GM23338 (cell line): ENCODE measurements at regions not wholly inside any gene's neighbourhood (a gene's known extent, or its start where the extent isn't known, plus 50 kb on each side); places are given as distances from the start of the nearest gene placed in this dataset.

Source experiments
- ATAC-seq: fragments of 200-7000 bp; cut with Tn5 transposase; 3 replicates; pipeline ENCODE4 v1.9.1; 2020
- DNase-seq: peaks from one replicate; pipeline ENCODE4 v3.0.0-alpha.2; 2015; ENCODE audit warnings: low spot score
- H2AFZ ChIP-seq: fragments of 200-600 bp; sonication (generic); 2 replicates; pipeline ENCODE4 v1.8.0; 2016; ENCODE audit warnings: antibody characterized with exemption, mild to moderate bottlenecking, moderate library complexity
- H3F3A ChIP-seq: fragments of 200-600 bp; sonication (generic); replicated peaks from 2 replicates; pipeline ENCODE4 v1.8.0; 2017; ENCODE audit warnings: antibody characterized with exemption, mixed run types, low read depth
- H3K27ac ChIP-seq: fragments of 200-600 bp; sonication (generic); 2 replicates; pipeline ENCODE4 v1.6.1; 2016; ENCODE audit warnings: low read depth
- H3K27me3 ChIP-seq: fragments of 200-600 bp; sonication (generic); 2 replicates; pipeline ENCODE4 v1.8.0; 2016; ENCODE audit warnings: mild to moderate bottlenecking, mixed run types, moderate library complexity; ENCODE audit not compliant: insufficient read depth
- H3K36me3 ChIP-seq: fragments of 200-600 bp; sonication (generic); 2 replicates; pipeline ENCODE4 v1.8.0; 2016; ENCODE audit warnings: mild to moderate bottlenecking; ENCODE audit not compliant: insufficient read depth
- H3K4me1 ChIP-seq: fragments of 200-600 bp; sonication (generic); 2 replicates; pipeline ENCODE4 v1.8.0; 2016; ENCODE audit warnings: mild to moderate bottlenecking, moderate library complexity; ENCODE audit not compliant: insufficient read depth
- H3K4me2 ChIP-seq: fragments of 200-600 bp; sonication (generic); 2 replicates; pipeline ENCODE4 v1.7.1; 2017; ENCODE audit warnings: mixed run types
- H3K4me3 ChIP-seq: fragments of 200-600 bp; sonication (generic); 2 replicates; pipeline ENCODE4 v1.6.1; 2016; ENCODE audit warnings: mixed run types
- H3K79me2 ChIP-seq: fragments of 200-600 bp; sonication (generic); replicated peaks from 2 replicates; pipeline ENCODE4 v1.8.0; 2017; ENCODE audit warnings: mild to moderate bottlenecking; ENCODE audit not compliant: insufficient read depth
- H3K9me2 ChIP-seq: fragments of 200-600 bp; sonication (generic); 2 replicates; pipeline ENCODE4 v1.8.0; 2017; ENCODE audit not compliant: insufficient read depth
- H4K20me1 ChIP-seq: fragments of 200-600 bp; sonication (generic); replicated peaks from 2 replicates; pipeline ENCODE4 v1.8.0; 2017; ENCODE audit warnings: mild to moderate bottlenecking; ENCODE audit not compliant: insufficient read depth
- H3K27ac Mint-ChIP-seq: 2 replicates; pipeline ENCODE4 v1.8.0; 2020; ENCODE audit warnings: inconsistent platforms, mild to moderate bottlenecking, moderate library complexity, mixed read lengths
- H3K27me3 Mint-ChIP-seq: 3 replicates; pipeline ENCODE4 v1.8.0; 2022; ENCODE audit warnings: low read depth, mild to moderate bottlenecking, moderate library complexity, mixed read lengths, inconsistent platforms; ENCODE audit not compliant: insufficient read depth, poor library complexity
- H3K36me3 Mint-ChIP-seq: 3 replicates; pipeline ENCODE4 v1.8.0; 2021; ENCODE audit warnings: low read depth, mild to moderate bottlenecking, inconsistent platforms, moderate library complexity, mixed read lengths
- H3K4me1 Mint-ChIP-seq: 3 replicates; pipeline ENCODE4 v1.8.0; 2020; ENCODE audit warnings: mild to moderate bottlenecking, inconsistent platforms, mixed read lengths
- H3K4me3 Mint-ChIP-seq: 3 replicates; pipeline ENCODE4 v1.8.0; 2021; ENCODE audit warnings: moderate library complexity, mild to moderate bottlenecking, inconsistent platforms, mixed read lengths
- H3K9me3 Mint-ChIP-seq: 3 replicates; pipeline ENCODE4 v1.8.0; 2020; ENCODE audit warnings: moderate library complexity, mild to moderate bottlenecking, inconsistent platforms, mixed read lengths
- EZH2 ChIP-seq: fragments of 200-600 bp; sonication (generic); IDR thresholded peaks from one replicate; pipeline ENCODE4 v1.8.0; 2017; ENCODE audit warnings: antibody characterized with exemption, mild to moderate bottlenecking, low read depth; ENCODE audit not compliant: unreplicated experiment
- JUNB ChIP-seq: IDR thresholded peaks from one replicate; pipeline ENCODE4 v1.6.1; 2016; ENCODE audit warnings: antibody characterized with exemption; ENCODE audit not compliant: unreplicated experiment
- NANOG ChIP-seq: IDR thresholded peaks from 2 replicates; pipeline ENCODE4 v1.6.1; 2016; ENCODE audit warnings: antibody characterized with exemption, borderline replicate concordance
- STAT1 ChIP-seq: IDR thresholded peaks from one replicate; pipeline ENCODE4 v1.6.1; 2016; ENCODE audit warnings: antibody characterized with exemption; ENCODE audit not compliant: unreplicated experiment
- ZNF114 ChIP-seq: fragments of 250-450 bp; sonication (Bioruptor Pico); IDR thresholded peaks from 2 replicates; pipeline ENCODE4 v1.5.0; 2020; ENCODE audit warnings: mild to moderate bottlenecking, moderate library complexity
- ZNF331 ChIP-seq: fragments of 250-450 bp; sonication (Bioruptor Pico); IDR thresholded peaks from 2 replicates; pipeline ENCODE4 v1.5.0; 2020; ENCODE audit warnings: low read depth, mild to moderate bottlenecking, moderate library complexity
- TF ChIP-seq, protein P1 (sequence below): fragments of 250-450 bp; sonication (Bioruptor Pico); IDR thresholded peaks from 2 replicates; pipeline ENCODE4 v1.5.0; 2020; ENCODE audit warnings: mild to moderate bottlenecking, moderate library complexity
- TF ChIP-seq, protein P2 (sequence below): IDR thresholded peaks from 2 replicates; pipeline ENCODE4 v1.6.1; 2016; ENCODE audit warnings: antibody characterized with exemption
- TF ChIP-seq, protein P3 (sequence below), 2 experiments: fragments of 200-600 bp in 1 of 2; sonication (generic) in 1 of 2; conservative IDR thresholded peaks; 2 replicates each; pipeline versions ENCODE4 v1.5.1 to v1.6.1; 2016 to 2017; ENCODE audit warnings: antibody characterized with exemption in 2 of 2, low read depth in 2 of 2, mild to moderate bottlenecking in 2 of 2, moderate library complexity in 1 of 2

DNA sequence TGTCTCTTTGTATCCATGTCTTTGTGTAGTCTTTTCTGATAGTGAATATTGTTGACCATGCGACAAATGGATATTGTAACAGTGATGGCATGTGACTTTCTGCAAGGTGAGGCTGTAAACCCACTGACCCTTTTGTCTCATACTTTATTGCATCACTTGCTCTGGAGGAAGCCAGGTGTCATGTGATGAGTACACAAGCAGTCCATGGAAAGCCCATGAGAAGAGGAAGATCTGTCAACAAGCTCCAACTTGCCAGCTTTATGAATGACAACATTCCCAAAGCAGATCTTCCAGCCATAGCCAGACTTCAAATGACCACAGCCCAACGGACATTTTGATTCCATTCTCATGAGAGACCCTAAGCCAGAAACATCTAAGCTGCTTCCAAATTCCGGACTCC lies 450.1 kb upstream of the ACTBL2 start (continued):
- TF ChIP-seq, protein P1, sequence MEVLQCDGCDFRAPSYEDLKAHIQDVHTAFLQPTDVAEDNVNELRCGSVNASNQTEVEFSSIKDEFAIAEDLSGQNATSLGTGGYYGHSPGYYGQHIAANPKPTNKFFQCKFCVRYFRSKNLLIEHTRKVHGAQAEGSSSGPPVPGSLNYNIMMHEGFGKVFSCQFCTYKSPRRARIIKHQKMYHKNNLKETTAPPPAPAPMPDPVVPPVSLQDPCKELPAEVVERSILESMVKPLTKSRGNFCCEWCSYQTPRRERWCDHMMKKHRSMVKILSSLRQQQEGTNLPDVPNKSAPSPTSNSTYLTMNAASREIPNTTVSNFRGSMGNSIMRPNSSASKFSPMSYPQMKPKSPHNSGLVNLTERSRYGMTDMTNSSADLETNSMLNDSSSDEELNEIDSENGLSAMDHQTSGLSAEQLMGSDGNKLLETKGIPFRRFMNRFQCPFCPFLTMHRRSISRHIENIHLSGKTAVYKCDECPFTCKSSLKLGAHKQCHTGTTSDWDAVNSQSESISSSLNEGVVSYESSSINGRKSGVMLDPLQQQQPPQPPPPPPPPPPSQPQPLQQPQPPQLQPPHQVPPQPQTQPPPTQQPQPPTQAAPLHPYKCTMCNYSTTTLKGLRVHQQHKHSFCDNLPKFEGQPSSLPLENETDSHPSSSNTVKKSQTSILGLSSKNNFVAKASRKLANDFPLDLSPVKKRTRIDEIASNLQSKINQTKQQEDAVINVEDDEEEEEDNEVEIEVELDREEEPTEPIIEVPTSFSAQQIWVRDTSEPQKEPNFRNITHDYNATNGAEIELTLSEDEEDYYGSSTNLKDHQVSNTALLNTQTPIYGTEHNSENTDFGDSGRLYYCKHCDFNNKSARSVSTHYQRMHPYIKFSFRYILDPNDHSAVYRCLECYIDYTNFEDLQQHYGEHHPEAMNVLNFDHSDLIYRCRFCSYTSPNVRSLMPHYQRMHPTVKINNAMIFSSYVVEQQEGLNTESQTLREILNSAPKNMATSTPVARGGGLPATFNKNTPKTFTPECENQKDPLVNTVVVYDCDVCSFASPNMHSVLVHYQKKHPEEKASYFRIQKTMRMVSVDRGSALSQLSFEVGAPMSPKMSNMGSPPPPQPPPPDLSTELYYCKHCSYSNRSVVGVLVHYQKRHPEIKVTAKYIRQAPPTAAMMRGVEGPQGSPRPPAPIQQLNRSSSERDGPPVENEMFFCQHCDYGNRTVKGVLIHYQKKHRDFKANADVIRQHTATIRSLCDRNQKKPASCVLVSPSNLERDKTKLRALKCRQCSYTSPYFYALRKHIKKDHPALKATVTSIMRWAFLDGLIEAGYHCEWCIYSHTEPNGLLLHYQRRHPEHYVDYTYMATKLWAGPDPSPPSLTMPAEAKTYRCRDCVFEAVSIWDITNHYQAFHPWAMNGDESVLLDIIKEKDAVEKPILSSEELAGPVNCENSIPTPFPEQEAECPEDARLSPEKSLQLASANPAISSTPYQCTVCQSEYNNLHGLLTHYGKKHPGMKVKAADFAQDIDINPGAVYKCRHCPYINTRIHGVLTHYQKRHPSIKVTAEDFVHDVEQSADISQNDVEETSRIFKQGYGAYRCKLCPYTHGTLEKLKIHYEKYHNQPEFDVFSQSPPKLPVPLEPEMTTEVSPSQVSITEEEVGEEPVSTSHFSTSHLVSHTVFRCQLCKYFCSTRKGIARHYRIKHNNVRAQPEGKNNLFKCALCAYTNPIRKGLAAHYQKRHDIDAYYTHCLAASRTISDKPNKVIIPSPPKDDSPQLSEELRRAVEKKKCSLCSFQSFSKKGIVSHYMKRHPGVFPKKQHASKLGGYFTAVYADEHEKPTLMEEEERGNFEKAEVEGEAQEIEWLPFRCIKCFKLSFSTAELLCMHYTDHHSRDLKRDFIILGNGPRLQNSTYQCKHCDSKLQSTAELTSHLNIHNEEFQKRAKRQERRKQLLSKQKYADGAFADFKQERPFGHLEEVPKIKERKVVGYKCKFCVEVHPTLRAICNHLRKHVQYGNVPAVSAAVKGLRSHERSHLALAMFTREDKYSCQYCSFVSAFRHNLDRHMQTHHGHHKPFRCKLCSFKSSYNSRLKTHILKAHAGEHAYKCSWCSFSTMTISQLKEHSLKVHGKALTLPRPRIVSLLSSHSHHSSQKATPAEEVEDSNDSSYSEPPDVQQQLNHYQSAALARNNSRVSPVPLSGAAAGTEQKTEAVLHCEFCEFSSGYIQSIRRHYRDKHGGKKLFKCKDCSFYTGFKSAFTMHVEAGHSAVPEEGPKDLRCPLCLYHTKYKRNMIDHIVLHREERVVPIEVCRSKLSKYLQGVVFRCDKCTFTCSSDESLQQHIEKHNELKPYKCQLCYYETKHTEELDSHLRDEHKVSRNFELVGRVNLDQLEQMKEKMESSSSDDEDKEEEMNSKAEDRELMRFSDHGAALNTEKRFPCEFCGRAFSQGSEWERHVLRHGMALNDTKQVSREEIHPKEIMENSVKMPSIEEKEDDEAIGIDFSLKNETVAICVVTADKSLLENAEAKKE (CRISPR knock-in tag) = no peak
- TF ChIP-seq, protein P2, sequence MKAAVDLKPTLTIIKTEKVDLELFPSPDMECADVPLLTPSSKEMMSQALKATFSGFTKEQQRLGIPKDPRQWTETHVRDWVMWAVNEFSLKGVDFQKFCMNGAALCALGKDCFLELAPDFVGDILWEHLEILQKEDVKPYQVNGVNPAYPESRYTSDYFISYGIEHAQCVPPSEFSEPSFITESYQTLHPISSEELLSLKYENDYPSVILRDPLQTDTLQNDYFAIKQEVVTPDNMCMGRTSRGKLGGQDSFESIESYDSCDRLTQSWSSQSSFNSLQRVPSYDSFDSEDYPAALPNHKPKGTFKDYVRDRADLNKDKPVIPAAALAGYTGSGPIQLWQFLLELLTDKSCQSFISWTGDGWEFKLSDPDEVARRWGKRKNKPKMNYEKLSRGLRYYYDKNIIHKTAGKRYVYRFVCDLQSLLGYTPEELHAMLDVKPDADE = no peak
- TF ChIP-seq, protein P3, sequence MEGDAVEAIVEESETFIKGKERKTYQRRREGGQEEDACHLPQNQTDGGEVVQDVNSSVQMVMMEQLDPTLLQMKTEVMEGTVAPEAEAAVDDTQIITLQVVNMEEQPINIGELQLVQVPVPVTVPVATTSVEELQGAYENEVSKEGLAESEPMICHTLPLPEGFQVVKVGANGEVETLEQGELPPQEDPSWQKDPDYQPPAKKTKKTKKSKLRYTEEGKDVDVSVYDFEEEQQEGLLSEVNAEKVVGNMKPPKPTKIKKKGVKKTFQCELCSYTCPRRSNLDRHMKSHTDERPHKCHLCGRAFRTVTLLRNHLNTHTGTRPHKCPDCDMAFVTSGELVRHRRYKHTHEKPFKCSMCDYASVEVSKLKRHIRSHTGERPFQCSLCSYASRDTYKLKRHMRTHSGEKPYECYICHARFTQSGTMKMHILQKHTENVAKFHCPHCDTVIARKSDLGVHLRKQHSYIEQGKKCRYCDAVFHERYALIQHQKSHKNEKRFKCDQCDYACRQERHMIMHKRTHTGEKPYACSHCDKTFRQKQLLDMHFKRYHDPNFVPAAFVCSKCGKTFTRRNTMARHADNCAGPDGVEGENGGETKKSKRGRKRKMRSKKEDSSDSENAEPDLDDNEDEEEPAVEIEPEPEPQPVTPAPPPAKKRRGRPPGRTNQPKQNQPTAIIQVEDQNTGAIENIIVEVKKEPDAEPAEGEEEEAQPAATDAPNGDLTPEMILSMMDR (conservative IDR thresholded peaks at IDR 0.05; ENCODE audit: low read depth in 2 of 2) = no peak
- TF ChIP-seq STAT1 = no peak
- no peak for TF ChIP-seq ZNF331 (CRISPR knock-in tag)
- no peak for TF ChIP-seq EZH2

DNA sequence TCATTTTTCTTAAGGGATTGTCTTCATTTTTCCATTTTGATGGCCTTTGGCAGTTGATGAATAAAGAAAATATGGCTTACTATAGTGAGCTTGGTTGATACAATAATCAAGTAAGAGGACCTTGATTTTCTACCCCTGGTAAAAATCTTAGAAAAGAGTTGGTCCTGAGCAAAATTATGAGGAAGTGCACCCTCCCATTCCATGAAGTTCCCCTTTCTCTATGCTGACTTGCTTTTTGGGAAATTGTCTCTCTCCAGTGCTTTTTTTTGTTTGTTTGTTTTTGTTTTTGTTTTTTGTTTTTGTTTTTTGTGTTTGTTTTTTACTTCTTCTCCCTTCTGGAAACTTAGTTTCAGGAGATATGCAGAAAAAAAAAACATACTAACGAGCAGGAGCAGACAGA lies 449.2 kb upstream of the ACTBL2 start:
- no peaks in the 10 kb centered on the region for H3F3A ChIP-seq
- H3K27me3 ChIP-seq = no peaks in the 10 kb centered on the region
- Mint-ChIP-seq H3K4me3 (no peak overlapping the region), H3K4me1 (no peaks in the 10 kb centered on the region), H3K9me3 (peaks cover 7% of the 10 kb centered on the region), H3K36me3 (peaks cover 3% of the 10 kb centered on the region; the same call in 1 of the 3 replicates), H3K27me3 (no peaks in the 10 kb centered on the region), H3K27ac (no peak overlapping the region)
- no peak overlapping the region for H3K4me3 ChIP-seq
- H4K20me1 ChIP-seq = no peaks in the 10 kb centered on the region
- no peaks in the 10 kb centered on the region for H3K4me1 ChIP-seq
- no peaks in the 10 kb centered on the region for H3K79me2 ChIP-seq
- H3K36me3 ChIP-seq = no peaks in the 10 kb centered on the region
- TF ChIP-seq ZNF114 (CRISPR knock-in tag) (no peak), JUNB (no peak), STAT1 (no peak), NANOG (no peak)
- H3K4me2 ChIP-seq = no peak overlapping the region
- H3K27ac ChIP-seq = no peak overlapping the region
- 0 out of 2 replicates have a peak, but pooled peaks cover 8% of the 10 kb centered on the region for H3K9me2 ChIP-seq
- H2AFZ ChIP-seq = no peak overlapping the region
- DNase-seq (no peak), ATAC-seq (no peak)
